ENCODE measurements at regions not wholly inside any gene's neighbourhood (a gene's known extent, or its start where the extent isn't known, plus 50 kb on each side); places are given as distances from the start of the nearest gene placed in this dataset.

- DNase-seq: peak; percentile 30
Observed at GRCh38 chr6:113476937-113477839, 380.0 kb upstream of the MARCKS start.

GRCh38 chr6:113480616-113481015 lies 376.5 kb upstream of the MARCKS start:
- DNase-seq: no peak

- DNase-seq: peak; percentile 41
Observed at GRCh38 chr6:113481458-113481857, 375.7 kb upstream of the MARCKS start.

GRCh38 chr6:113481910-113482309 lies 375.2 kb upstream of the MARCKS start:
- DNase-seq: no peak

GRCh38 chr6:113482771-113483170 lies 374.4 kb upstream of the MARCKS start:
- DNase-seq: no peak

- no peak for DNase-seq
Observed at GRCh38 chr6:113486199-113486598, 370.9 kb upstream of the MARCKS start.

- no peak for DNase-seq
Observed at GRCh38 chr6:113487489-113488058, 369.6 kb upstream of the MARCKS start.

- peak; percentile 19 for DNase-seq
Observed at GRCh38 chr6:113488061-113488460, 369.1 kb upstream of the MARCKS start.

GRCh38 chr6:113488812-113489685 lies 368.1 kb upstream of the MARCKS start:
- no peak for DNase-seq

GRCh38 chr6:113489952-113490746 lies 367.0 kb upstream of the MARCKS start:
- no peak for DNase-seq

GRCh38 chr6:113491376-113491775 lies 365.8 kb upstream of the MARCKS start:
- DNase-seq: no peak

- no peak for DNase-seq
Observed at GRCh38 chr6:113493991-113494390, 363.2 kb upstream of the MARCKS start.

GRCh38 chr6:113495521-113495920 lies 361.6 kb upstream of the MARCKS start:
- DNase-seq: peak; percentile 84

GRCh38 chr6:113496166-113496565 lies 361.0 kb upstream of the MARCKS start:
- DNase-seq: no peak

GRCh38 chr6:113500221-113500620 lies 356.9 kb upstream of the MARCKS start:
- no peak for DNase-seq

- no peak for DNase-seq
Observed at GRCh38 chr6:113505084-113505699, 352.0 kb upstream of the MARCKS start.

- DNase-seq: no peak
Observed at GRCh38 chr6:113508249-113508648, 348.9 kb upstream of the MARCKS start.

GRCh38 chr6:113511100-113511499 lies 346.0 kb upstream of the MARCKS start:
- no peak for DNase-seq

GRCh38 chr6:113512576-113512975 lies 344.6 kb upstream of the MARCKS start:
- no peak for DNase-seq

- DNase-seq: no peak
Observed at GRCh38 chr6:113513086-113513485, 344.1 kb upstream of the MARCKS start.

GRCh38 chr6:113522376-113522775 lies 334.8 kb upstream of the MARCKS start:
- DNase-seq: no peak

GRCh38 chr6:113524826-113525225 lies 332.3 kb upstream of the MARCKS start:
- DNase-seq: no peak

All from fibroblast of skin of scalp (primary cell).